ENCODE measurements at regions not wholly inside any gene's neighbourhood (a gene's known extent, or its start where the extent isn't known, plus 50 kb on each side); places are given as distances from the start of the nearest gene placed in this dataset.

- TF ChIP-seq ZNF407 (CRISPR knock-in tag; IDR thresholded peaks at IDR 0.05; ENCODE audit: not compliant biosample characterization) (no peak), ZNF337 (CRISPR knock-in tag; IDR thresholded peaks at IDR 0.05; ENCODE audit: borderline replicate concordance, low read depth) (no peak), GTF2F1 (IDR thresholded peaks at IDR 0.05; ENCODE audit: low read length) (no peak), REL (CRISPR knock-in tag; conservative IDR thresholded peaks at IDR 0.05) (0 out of 2 replicates have a peak, but pooled peaks have one; percentile 31), SALL1 (CRISPR knock-in tag; IDR thresholded peaks at IDR 0.05) (no peak), DNMT3B (CRISPR knock-in tag; conservative IDR thresholded peaks at IDR 0.05) (peak; percentile 66; the same call in 1 of the 2 replicates), HNF4A (CRISPR knock-in tag; IDR thresholded peaks at IDR 0.05) (peak; percentile 69), RORA (CRISPR knock-in tag; IDR thresholded peaks at IDR 0.05) (no peak)
- TF ChIP-seq, protein P1, sequence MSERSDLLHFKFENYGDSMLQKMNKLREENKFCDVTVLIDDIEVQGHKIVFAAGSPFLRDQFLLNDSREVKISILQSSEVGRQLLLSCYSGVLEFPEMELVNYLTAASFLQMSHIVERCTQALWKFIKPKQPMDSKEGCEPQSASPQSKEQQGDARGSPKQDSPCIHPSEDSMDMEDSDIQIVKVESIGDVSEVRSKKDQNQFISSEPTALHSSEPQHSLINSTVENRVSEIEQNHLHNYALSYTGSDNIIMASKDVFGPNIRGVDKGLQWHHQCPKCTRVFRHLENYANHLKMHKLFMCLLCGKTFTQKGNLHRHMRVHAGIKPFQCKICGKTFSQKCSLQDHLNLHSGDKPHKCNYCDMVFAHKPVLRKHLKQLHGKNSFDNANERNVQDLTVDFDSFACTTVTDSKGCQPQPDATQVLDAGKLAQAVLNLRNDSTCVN (CRISPR knock-in tag; IDR thresholded peaks at IDR 0.05; ENCODE audit: borderline replicate concordance): peak; percentile 62; the same call in 1 of the 2 replicates
- TF ChIP-seq, protein P2, sequence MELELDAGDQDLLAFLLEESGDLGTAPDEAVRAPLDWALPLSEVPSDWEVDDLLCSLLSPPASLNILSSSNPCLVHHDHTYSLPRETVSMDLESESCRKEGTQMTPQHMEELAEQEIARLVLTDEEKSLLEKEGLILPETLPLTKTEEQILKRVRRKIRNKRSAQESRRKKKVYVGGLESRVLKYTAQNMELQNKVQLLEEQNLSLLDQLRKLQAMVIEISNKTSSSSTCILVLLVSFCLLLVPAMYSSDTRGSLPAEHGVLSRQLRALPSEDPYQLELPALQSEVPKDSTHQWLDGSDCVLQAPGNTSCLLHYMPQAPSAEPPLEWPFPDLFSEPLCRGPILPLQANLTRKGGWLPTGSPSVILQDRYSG (CRISPR knock-in tag; IDR thresholded peaks at IDR 0.05): no peak
- TF ChIP-seq, protein P3, sequence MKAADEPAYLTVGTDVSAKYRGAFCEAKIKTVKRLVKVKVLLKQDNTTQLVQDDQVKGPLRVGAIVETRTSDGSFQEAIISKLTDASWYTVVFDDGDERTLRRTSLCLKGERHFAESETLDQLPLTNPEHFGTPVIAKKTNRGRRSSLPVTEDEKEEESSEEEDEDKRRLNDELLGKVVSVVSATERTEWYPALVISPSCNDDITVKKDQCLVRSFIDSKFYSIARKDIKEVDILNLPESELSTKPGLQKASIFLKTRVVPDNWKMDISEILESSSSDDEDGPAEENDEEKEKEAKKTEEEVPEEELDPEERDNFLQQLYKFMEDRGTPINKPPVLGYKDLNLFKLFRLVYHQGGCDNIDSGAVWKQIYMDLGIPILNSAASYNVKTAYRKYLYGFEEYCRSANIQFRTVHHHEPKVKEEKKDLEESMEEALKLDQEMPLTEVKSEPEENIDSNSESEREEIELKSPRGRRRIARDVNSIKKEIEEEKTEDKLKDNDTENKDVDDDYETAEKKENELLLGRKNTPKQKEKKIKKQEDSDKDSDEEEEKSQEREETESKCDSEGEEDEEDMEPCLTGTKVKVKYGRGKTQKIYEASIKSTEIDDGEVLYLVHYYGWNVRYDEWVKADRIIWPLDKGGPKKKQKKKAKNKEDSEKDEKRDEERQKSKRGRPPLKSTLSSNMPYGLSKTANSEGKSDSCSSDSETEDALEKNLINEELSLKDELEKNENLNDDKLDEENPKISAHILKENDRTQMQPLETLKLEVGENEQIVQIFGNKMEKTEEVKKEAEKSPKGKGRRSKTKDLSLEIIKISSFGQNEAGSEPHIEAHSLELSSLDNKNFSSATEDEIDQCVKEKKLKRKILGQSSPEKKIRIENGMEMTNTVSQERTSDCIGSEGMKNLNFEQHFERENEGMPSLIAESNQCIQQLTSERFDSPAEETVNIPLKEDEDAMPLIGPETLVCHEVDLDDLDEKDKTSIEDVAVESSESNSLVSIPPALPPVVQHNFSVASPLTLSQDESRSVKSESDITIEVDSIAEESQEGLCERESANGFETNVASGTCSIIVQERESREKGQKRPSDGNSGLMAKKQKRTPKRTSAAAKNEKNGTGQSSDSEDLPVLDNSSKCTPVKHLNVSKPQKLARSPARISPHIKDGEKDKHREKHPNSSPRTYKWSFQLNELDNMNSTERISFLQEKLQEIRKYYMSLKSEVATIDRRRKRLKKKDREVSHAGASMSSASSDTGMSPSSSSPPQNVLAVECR (CRISPR knock-in tag; IDR thresholded peaks at IDR 0.05; ENCODE audit: borderline replicate concordance): no peak
- TF ChIP-seq, protein P4, sequence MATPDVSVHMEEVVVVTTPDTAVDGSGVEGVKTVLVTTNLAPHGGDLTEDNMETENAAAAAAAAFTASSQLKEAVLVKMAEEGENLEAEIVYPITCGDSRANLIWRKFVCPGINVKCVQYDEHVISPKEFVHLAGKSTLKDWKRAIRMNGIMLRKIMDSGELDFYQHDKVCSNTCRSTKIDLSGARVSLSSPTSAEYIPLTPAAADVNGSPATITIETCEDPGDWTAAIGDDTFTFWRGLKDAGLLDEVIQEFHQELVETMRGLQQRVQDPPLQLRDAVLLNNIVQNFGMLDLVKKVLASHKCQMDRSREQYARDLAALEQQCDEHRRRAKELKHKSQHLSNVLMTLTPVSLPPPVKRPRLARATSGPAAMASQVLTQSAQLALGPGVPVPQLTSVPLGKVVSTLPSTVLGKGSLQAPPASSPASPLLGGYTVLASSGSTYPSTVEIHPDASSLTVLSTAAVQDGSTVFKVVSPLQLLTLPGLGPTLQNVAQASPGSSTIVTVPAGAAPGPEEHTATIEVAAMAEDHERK (CRISPR knock-in tag; IDR thresholded peaks at IDR 0.05; ENCODE audit: low read depth): no peak
These were observed 164.6 kb upstream of the DMRT1 start (continued) for GRCh38 chr9:676780-677438.

All from HepG2 (cell line).